Lung (tissue), 11 donors: ENCODE measurements at regions not wholly inside any gene's neighbourhood (a gene's known extent, or its start where the extent isn't known, plus 50 kb on each side); places are given as distances from the start of the nearest gene placed in this dataset.

Experiments used
- ATAC-seq: fragments of 200-7000 bp; cut with Tn5 transposase; one replicate; pipeline ENCODE4 v1.9.1; 2020; ENCODE audit warnings: moderate number of reproducible peaks; ENCODE audit not compliant: insufficient read depth, low FRiP score
- DNase-seq, 3 donors: peaks; one replicate each; pipeline ENCODE4 v3.0.0-alpha.2; 2013 to 2017
- H3K27ac ChIP-seq, 2 donors: one replicate each; pipeline ENCODE4 v1.5.1; 2013; ENCODE audit warnings: mild to moderate bottlenecking in 2 of 2, moderate library complexity in 2 of 2, control low read depth in 1 of 2, inconsistent platforms in 1 of 2, low read depth in 1 of 2, low read length in 1 of 2
- H3K27me3 ChIP-seq, 3 donors: one replicate each; pipeline ENCODE4 v1.5.1; 2013; ENCODE audit warnings: low read length in 2 of 3; ENCODE audit not compliant: control insufficient read depth in 3 of 3, insufficient read depth in 3 of 3
- H3K36me3 ChIP-seq, 4 donors: one replicate each; pipeline ENCODE4 v1.5.1; 2013; ENCODE audit warnings: low read length in 4 of 4, mild to moderate bottlenecking in 1 of 4, moderate library complexity in 1 of 4; ENCODE audit not compliant: control insufficient read depth in 4 of 4, insufficient read depth in 4 of 4
- H3K4me1 ChIP-seq, 5 donors: one replicate each; pipeline ENCODE4 v1.5.1; 2013; ENCODE audit warnings: low read length in 5 of 5, mild to moderate bottlenecking in 2 of 5, moderate library complexity in 1 of 5; ENCODE audit not compliant: control insufficient read depth in 5 of 5, insufficient read depth in 5 of 5
- H3K4me3 ChIP-seq: one replicate; pipeline ENCODE4 v1.5.1; 2013; ENCODE audit warnings: mild to moderate bottlenecking, control low read depth, moderate library complexity
- H3K9ac ChIP-seq, 2 donors: one replicate each; pipeline ENCODE4 v1.5.1; 2013; ENCODE audit warnings: low read length in 2 of 2, control low read depth in 1 of 2; ENCODE audit not compliant: insufficient read depth in 1 of 2
- H3K9me3 ChIP-seq, 4 donors: one replicate each; pipeline ENCODE4 v1.5.1; 2013; ENCODE audit warnings: low read length in 3 of 4, mild to moderate bottlenecking in 1 of 4, moderate library complexity in 1 of 4; ENCODE audit not compliant: control insufficient read depth in 4 of 4, insufficient read depth in 3 of 4
- CTCF ChIP-seq: IDR thresholded peaks from 2 replicates; pipeline ENCODE4 v1.5.1; 2012; ENCODE audit warnings: mild to moderate bottlenecking; ENCODE audit errors: control extremely low read depth, extremely low read depth
- WGBS, 2 donors: extraction: QIAGEN DNeasy Blood & Tissue Kit; methylation state at CpG; one replicate each; pipeline ENCODE4 v1.1.7; 2013; 5-methylcytosine and 5-hydroxymethylcytosine counted together
- donor health status: control.
- donor health status: control.
- donor health status: Bipolar disorder and iron deficiency.
- donor health status: healthy.
- donor health status: DM: yes; HTN: yes; CAD: no.

GRCh38 chr7:106736508-106737201 lies 75.7 kb upstream of the CCDC71L start:
- Histone ChIP-seq H3K36me3 (no peaks in the 10 kb centered on the region), H3K27ac (no peak overlapping the region), H3K9ac (no peak overlapping the region), H3K27me3 (no peaks in the 10 kb centered on the region), H3K4me3 (no peak overlapping the region), H3K4me1 (peaks cover 0 to 3% (median 0%) of the 10 kb centered on the region in 5 donors), H3K9me3 (no peaks in the 10 kb centered on the region)
- TF ChIP-seq CTCF, result peak; percentile 56
- peak; percentile 83 for ATAC-seq
- 33 to 42% methylated on average over 5 of the region's 5 CpGs for WGBS, 2 donors
- DNase-seq, result peak in 2 of 3 donors; percentile 15 to 32

- Histone ChIP-seq H3K27me3 (no peaks in the 10 kb centered on the region), H3K36me3 (no peaks in the 10 kb centered on the region), H3K9ac (no peak overlapping the region), H3K4me3 (no peak overlapping the region), H3K4me1 (no peaks in the 10 kb centered on the region), H3K9me3 (no peaks in the 10 kb centered on the region), H3K27ac (no peak overlapping the region)
- ATAC-seq (peak; percentile 31), DNase-seq (peak in 1 of 3 donors; percentile 12)
- no peak for TF ChIP-seq CTCF
- WGBS, 2 donors, result 85 to 89% methylated on average over 1 of the region's 1 CpG
Measured at GRCh38 chr7:106737202-106737562, 76.2 kb upstream of the CCDC71L start.

GRCh38 chr7:106740806-106741205 lies 79.8 kb upstream of the CCDC71L start:
- 72 to 90% methylated on average over 5 of the region's 5 CpGs for WGBS, 2 donors
- Histone ChIP-seq H3K36me3 (no peaks in the 10 kb centered on the region), H3K9me3 (no peaks in the 10 kb centered on the region), H3K27ac (no peak overlapping the region), H3K4me1 (no peaks in the 10 kb centered on the region), H3K4me3 (no peak overlapping the region), H3K27me3 (no peaks in the 10 kb centered on the region), H3K9ac (no peak overlapping the region)
- no peak for TF ChIP-seq CTCF
- DNase-seq (no peak), ATAC-seq (no peak)
